HG03108 (cell line): ENCODE measurements at regions not wholly inside any gene's neighbourhood (a gene's known extent, or its start where the extent isn't known, plus 50 kb on each side); places are given as distances from the start of the nearest gene placed in this dataset.
"Not testable (repeated sequence)": the region's sequence is repeated elsewhere in the genome, so short reads cannot be mapped to it uniquely, and the experiment has no call there.

Experiments
- ATAC-seq: cut with Tn5 transposase; IDR thresholded peaks from one replicate; pipeline ENCODE4 v1.9.1; 2021; ENCODE audit warnings: moderate library complexity; ENCODE audit not compliant: unreplicated experiment

- ATAC-seq: no peak
Measured at GRCh38 chr6:15745781-15746180, 83.0 kb upstream of the DTNBP1 start.

GRCh38 chr6:15744818-15745402, 82.1 kb upstream of the DTNBP1 start:
- ATAC-seq: no peak

DNA sequence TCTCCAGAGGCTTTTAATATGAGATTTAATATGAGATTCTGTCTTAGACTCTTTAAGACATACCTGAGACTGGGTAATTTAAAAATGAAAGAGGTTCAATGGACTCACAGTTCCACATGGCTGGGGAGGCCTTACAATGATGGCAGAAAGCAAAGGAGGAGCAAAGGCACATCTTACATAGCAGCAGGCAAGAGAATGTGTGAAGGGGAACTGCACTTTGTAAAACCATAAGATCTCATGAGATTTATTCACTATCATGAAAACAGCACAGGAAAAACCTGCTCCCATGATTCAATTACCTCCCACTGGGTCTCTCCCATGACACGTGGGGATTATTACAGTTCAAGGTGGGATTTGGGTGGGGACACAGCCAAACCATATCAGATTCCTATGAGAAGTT, 79.2 kb upstream of the DTNBP1 start:
- ATAC-seq: not testable (repeated sequence)

- ATAC-seq: no peak
Measured at GRCh38 chr6:15741405-15741804, 78.6 kb upstream of the DTNBP1 start.

GRCh38 chr6:15739867-15740266, 77.0 kb upstream of the DTNBP1 start:
- ATAC-seq: no peak

DNA sequence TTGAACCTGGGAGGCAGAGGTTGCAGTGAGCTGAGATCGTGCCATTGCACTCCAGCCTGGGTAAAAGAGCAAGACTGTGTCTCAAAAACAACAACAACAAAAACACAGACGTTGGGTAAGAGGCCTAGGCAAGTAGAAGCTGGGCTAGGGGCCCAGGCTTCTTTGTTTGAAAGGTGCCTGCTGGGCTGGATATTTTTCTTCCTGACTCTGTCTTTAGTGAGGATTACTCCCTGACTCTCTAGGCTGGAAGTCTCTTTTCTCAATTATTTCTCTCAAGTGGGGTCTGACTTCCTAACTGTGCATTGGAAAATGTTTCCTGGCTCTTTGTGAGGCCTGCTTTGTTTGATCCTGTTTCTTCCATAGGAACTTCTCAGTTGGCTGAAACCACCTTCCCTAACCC, 76.5 kb upstream of the DTNBP1 start:
- no peak for ATAC-seq

DNA sequence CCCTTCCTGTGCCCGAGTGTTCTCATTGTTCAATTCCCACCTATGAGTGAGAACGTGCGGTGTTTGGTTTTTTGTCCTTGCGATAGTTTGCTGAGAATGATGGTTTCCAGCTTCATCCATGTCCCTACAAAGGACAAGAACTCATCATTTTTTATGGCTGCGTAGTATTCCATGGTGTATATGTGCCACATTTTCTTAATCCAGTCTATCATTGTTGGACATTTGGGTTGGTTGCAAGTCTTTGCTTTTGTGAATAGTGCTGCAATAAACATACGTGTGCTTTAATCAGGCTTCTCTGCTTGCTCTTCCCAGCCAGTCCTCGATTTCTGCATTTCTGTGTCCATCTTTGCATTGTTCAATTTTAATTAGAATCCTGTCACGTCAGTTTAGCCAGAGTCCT, 75.4 kb upstream of the DTNBP1 start:
- ATAC-seq: not testable (repeated sequence)

GRCh38 chr6:15736297-15736696, 73.5 kb upstream of the DTNBP1 start:
- ATAC-seq: no peak

DNA sequence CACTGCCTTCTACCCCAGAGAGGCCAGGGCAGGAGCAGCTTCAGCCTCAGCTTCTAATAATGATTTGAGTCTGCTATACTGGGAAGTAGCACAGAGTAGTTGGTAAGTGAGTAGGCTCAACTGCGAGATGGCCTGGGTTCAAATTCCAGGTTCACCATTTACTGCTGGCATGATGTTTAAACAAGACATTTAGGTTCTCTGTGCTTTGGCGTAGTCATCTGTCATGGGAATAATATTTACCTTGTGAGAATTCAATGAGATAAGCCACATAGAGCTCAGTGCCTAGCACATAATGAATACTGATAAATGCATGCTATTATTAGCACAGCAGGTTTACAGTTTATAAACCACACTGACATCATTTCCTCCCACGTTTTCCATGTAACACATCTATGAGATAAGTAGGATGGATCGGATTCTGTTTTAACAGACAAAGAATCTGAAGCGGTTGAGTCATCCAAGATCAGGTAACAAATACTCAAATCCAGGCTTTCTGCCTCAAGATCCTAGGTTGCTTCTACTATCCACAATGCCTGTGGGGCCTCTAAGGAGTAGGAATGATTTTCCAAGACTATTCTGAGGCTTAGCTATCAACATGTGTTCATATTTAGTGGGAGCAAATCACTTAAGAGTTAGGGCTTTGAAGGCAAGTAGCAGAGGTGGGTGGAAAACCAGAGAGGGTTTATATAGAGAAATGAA, 72.9 kb upstream of the DTNBP1 start:
- ATAC-seq: no peak

DNA sequence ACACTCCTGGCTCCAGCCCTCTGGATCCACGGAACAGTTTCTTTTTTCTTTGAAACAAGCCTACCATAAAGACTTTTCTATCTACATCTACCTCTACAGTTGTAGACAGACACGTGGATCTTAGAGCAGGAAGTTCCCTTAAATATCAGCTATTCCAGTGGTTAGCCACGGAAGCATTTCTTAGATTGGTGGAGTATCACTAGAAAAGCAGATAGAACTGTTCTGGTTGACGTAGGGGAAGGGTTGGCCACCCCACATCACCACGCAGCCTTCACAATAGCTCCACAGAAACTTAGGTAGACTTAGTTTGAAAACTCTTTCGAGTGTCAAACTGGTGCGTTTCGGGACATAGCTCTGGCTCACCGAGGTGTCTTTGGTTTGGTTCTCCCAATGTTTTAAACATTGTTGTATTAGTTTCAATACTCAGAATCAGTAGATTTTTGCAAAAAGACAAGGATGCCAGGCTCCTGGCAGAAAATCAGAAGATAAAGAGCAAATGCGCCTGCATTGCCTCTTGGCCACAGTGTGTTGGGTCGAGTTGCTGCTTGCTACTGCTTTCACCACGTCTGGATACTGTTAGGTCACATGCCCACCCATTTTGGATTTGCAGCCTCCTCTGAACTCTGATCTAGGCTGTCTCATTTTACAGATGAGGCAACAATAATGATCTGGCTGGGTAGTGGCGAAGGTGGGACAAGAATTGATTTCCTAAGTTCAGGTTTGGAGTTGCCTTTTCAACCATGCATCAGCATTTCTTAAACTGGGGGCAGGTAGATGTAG, 71.5 kb upstream of the DTNBP1 start:
- ATAC-seq: no peak

GRCh38 chr6:15730922-15731321, 68.1 kb upstream of the DTNBP1 start:
- ATAC-seq: no peak

- no peak for ATAC-seq
Measured at GRCh38 chr6:15730442-15730841, 67.6 kb upstream of the DTNBP1 start.

DNA sequence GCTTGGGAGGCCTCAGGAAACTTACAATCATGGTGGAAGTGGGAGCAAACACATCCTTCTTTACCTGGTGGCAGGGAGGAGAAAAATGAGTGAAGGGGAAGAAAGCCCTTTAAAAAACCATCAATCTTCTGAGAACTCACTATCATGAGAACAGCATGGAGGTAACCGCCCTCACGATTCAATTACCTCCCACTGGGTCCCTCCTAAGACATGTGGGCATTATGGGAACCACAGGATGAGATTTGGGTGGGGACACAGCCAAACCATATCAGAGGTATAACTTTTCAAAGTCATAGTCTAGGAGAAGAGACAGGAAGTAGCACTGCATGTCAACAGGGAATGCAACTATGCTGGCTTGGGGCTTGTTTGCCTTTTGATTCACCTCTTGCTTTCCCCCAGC, 59.9 kb upstream of the DTNBP1 start:
- ATAC-seq: no peak

DNA sequence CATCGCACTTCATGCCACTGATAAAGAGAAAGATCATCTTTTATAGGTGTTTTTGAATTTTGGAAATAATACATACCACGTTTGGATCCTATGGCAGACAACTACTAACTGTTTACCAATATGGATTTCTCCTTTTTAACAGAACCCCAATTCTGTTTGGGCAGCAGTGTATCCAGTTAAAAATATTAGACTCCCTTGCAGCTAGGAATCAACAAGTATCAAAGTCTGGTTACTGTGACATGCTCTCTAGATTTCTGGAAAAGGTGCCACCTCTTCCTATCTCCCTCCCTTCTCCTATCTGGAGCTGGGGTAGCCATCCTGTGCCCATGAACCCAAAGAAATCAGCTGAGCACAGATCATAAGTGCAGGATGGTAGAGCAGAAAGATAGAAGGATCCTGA, 54.1 kb upstream of the DTNBP1 start:
- no peak for ATAC-seq

DNA sequence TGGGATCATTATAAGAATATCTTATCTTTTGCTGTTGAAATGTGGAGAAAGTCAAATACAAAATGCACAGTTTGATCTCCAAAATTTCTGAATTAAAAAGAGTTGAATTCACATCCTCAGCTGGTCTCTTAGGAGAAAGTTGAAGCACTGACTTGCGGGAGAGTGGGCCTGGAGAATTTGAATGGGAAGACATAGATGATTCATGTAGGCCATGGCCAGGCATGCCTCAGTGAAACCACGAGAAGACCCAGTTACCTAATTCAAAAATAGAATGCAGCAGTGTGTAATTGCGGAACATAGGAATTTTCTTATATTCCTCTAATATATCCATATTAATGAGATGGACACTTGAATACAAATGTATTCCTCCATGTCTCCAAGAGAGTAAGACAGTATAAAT, 53.0 kb upstream of the DTNBP1 start:
- ATAC-seq: no peak

DNA sequence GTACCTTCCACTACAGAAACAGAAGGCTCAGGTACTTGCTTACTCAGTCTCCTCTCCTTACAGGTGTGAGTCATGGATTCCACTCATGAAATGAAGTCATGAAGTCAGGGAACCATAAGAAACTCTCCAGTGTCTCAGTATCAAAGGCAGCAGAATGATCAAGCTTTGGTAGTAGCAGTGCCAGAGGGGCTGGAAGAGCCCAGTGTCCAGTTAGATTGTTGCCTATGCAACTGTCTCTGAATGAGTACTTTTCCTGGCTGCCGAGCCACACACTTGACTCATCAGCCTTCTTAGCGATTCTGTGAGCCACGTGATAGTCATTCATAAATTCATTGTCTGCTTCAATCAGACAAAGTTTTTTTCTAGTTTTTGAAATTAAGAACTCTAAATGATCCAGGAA, 52.2 kb upstream of the DTNBP1 start:
- ATAC-seq: no peak

GRCh38 chr6:15714658-15715057, 51.8 kb upstream of the DTNBP1 start:
- ATAC-seq: no peak

DNA sequence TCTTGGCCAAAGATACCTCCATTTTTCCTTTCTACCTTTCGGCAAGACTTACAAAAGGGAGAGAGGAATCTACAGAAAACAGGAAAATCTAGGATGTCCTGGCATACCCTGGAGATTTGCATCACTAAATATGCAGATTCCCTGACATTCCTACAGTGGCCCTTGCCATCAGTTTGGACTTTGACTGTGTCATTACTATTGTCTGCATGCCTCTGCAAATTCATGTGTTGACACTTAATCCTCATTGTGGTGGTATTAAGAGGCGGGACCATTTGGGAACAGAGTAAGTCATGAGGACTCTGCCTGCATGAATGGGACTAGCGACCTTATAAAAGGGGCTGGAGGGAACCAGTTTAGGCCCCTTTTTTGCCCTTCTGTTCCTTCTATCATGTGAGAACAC, 50.5 kb upstream of the DTNBP1 start:
- no peak for ATAC-seq

GRCh38 chr6:15712797-15713196, 50.0 kb upstream of the DTNBP1 start:
- ATAC-seq: no peak
